Body of pancreas (tissue), 4 donors: ENCODE measurements at regions not wholly inside any gene's neighbourhood (a gene's known extent, or its start where the extent isn't known, plus 50 kb on each side); places are given as distances from the start of the nearest gene placed in this dataset.

Experiments
- ATAC-seq: fragments of 150-250 bp; one replicate; pipeline ENCODE4 v1.9.1; 2016
- DNase-seq, 4 donors: peaks; one replicate each; pipeline ENCODE4 v3.0.0-alpha.2; 2019
- H3K27ac ChIP-seq, 4 donors: fragments of 200-600 bp; sonication (generic); 1 replicate in 3 of 4; 2 replicates in 1 of 4; pipeline versions ENCODE4 v1.5.1 to v1.6.1; 2016 to 2019; ENCODE audit warnings: mild to moderate bottlenecking in 1 of 4, mixed read lengths in 1 of 4, moderate library complexity in 1 of 4
- H3K27me3 ChIP-seq, 2 donors: fragments of 200-600 bp; sonication (generic); one replicate each; pipeline ENCODE4 v1.6.0; 2016; ENCODE audit warnings: mild to moderate bottlenecking in 1 of 2
- H3K36me3 ChIP-seq, 2 donors: fragments of 200-600 bp; sonication (generic); replicated peaks in 1 of 2; 2 replicates each; pipeline ENCODE4 v1.5.1; 2016; ENCODE audit warnings: low read depth in 2 of 2; ENCODE audit not compliant: insufficient read depth in 1 of 2
- H3K4me1 ChIP-seq: fragments of 200-600 bp; sonication (generic); one replicate; pipeline ENCODE4 v1.6.0; 2016
- H3K4me3 ChIP-seq, 2 donors: fragments of 200-600 bp; sonication (generic); 1 replicate in 1 of 2; 2 replicates in 1 of 2; pipeline ENCODE4 v1.5.1; 2016 to 2019
- H3K9me3 ChIP-seq, 3 donors: fragments of 200-600 bp; sonication (generic); 1 replicate in 2 of 3; 2 replicates in 1 of 3; pipeline ENCODE4 v1.5.1; 2016
- CTCF ChIP-seq, 7 experiments: fragments of 450-650 bp in 4 of 7; fragments of 200-600 bp in 3 of 7; sonication (generic) in 3 of 7; IDR thresholded peaks; one replicate each; pipeline ENCODE4 v1.5.1; 2016 to 2019; ENCODE audit warnings: antibody characterized with exemption in 7 of 7
- POLR2A ChIP-seq, 3 donors: fragments of 450-650 bp; IDR thresholded peaks; one replicate each; pipeline ENCODE4 v1.6.1; 2016; ENCODE audit warnings: antibody characterized with exemption in 3 of 3, mild to moderate bottlenecking in 2 of 3
- whole genome bisulfite sequencing, 2 donors: methylation state at CpG; one replicate each; pipeline ENCODE4 v1.1.5; 2017; 5-methylcytosine and 5-hydroxymethylcytosine counted together
- intact Hi-C: fragments of 100-400 bp; cut with DNase I; formaldehyde crosslinking; loops from one replicate; pipeline ENCODE4 v1.15.1; 2023

- TF ChIP-seq CTCF (IDR thresholded peaks at IDR 0.05) (no peak), POLR2A (IDR thresholded peaks at IDR 0.05) (no peak)
- Histone ChIP-seq H3K27ac (no peak overlapping the region), H3K9me3 (no peaks in the 10 kb centered on the region), H3K4me3 (no peak overlapping the region), H3K4me1 (no peaks in the 10 kb centered on the region), H3K27me3 (no peaks in the 10 kb centered on the region), H3K36me3 (no peaks in the 10 kb centered on the region)
- ATAC-seq (no peak), DNase-seq (no peak)
- intact Hi-C loops = no loop called here
- WGBS, 2 donors = 48 to 67% methylated on average over 5 of the region's 5 CpGs
These were observed 71.0 kb downstream of the TMPRSS5 start for GRCh38 chr11:113634940-113635575.

- no peak for TF ChIP-seq CTCF (IDR thresholded peaks at IDR 0.05)
- no peak for TF ChIP-seq POLR2A (IDR thresholded peaks at IDR 0.05)
- no peaks in the 10 kb centered on the region for H3K27me3 ChIP-seq
- 60 to 66% methylated on average over 2 of the region's 2 CpGs for WGBS, 2 donors
- no peak overlapping the region for H3K4me3 ChIP-seq
- no peaks in the 10 kb centered on the region for H3K36me3 ChIP-seq
- ATAC-seq = no peak
- intact Hi-C loops = no loop called here
- H3K4me1 ChIP-seq = peaks cover 8% of the 10 kb centered on the region
- H3K27ac ChIP-seq = no peak overlapping the region
- no peaks in the 10 kb centered on the region for H3K9me3 ChIP-seq
- no peak for DNase-seq
These were observed 73.1 kb downstream of the TMPRSS5 start for GRCh38 chr11:113632981-113633380.

- no peak for DNase-seq
- no peak for TF ChIP-seq CTCF (IDR thresholded peaks at IDR 0.05)
- no peak for TF ChIP-seq POLR2A (IDR thresholded peaks at IDR 0.05)
- ATAC-seq = no peak
- intact Hi-C loops = no loop called here
- no peak overlapping the region for H3K4me3 ChIP-seq
- peaks cover 8% of the 10 kb centered on the region for H3K4me1 ChIP-seq
- 86 to 87% methylated on average over 8 of the region's 8 CpGs for WGBS, 2 donors
- no peaks in the 10 kb centered on the region for H3K9me3 ChIP-seq
- H3K27ac ChIP-seq = no peak overlapping the region
- H3K27me3 ChIP-seq = no peaks in the 10 kb centered on the region
- H3K36me3 ChIP-seq = no peaks in the 10 kb centered on the region
These were observed 76.5 kb downstream of the TMPRSS5 start for GRCh38 chr11:113629562-113629961.

GRCh38 chr11:113628912-113629311 lies 77.2 kb downstream of the TMPRSS5 start:
- 15 to 25% methylated on average over 1 to 2 of the region's 2 CpGs for WGBS, 2 donors
- DNase-seq = peak; percentile 24 to 76 (median 70)
- no peak for TF ChIP-seq POLR2A (IDR thresholded peaks at IDR 0.05)
- TF ChIP-seq CTCF (IDR thresholded peaks at IDR 0.05) = no peak
- H3K4me1 ChIP-seq = peaks cover 8% of the 10 kb centered on the region
- ATAC-seq = peak; percentile 59
- no peaks in the 10 kb centered on the region for H3K36me3 ChIP-seq
- intact Hi-C loops = no loop called here
- H3K27me3 ChIP-seq = no peaks in the 10 kb centered on the region
- peak overlapping the region in 1 of 4 donors; percentile 48 for H3K27ac ChIP-seq
- no peaks in the 10 kb centered on the region for H3K9me3 ChIP-seq
- H3K4me3 ChIP-seq = no peak overlapping the region

- no peak overlapping the region for H3K27ac ChIP-seq
- H3K4me3 ChIP-seq = no peak overlapping the region
- H3K9me3 ChIP-seq = no peaks in the 10 kb centered on the region
- H3K27me3 ChIP-seq = no peaks in the 10 kb centered on the region
- 73 to 92% methylated on average over 3 of the region's 3 CpGs for WGBS, 2 donors
- intact Hi-C loops = no loop called here
- DNase-seq = no peak
- H3K4me1 ChIP-seq = peaks cover 8% of the 10 kb centered on the region
- no peak for TF ChIP-seq CTCF (IDR thresholded peaks at IDR 0.05)
- no peak for TF ChIP-seq POLR2A (IDR thresholded peaks at IDR 0.05)
- H3K36me3 ChIP-seq = no peaks in the 10 kb centered on the region
- no peak for ATAC-seq
These were observed 78.2 kb downstream of the TMPRSS5 start for GRCh38 chr11:113627946-113628345.
